Activated CD4-positive, alpha-beta T cell treated with anti-CD3 and anti-CD28 coated beads for 24 hours (primary cell): ENCODE measurements at regions not wholly inside any gene's neighbourhood (a gene's known extent, or its start where the extent isn't known, plus 50 kb on each side); places are given as distances from the start of the nearest gene placed in this dataset.
"Not testable (repeated sequence)": the region's sequence is repeated elsewhere in the genome, so short reads cannot be mapped to it uniquely, and the experiment has no call there.

Experiments used
- DNase-seq, 2 donors: peaks; one replicate each; pipeline ENCODE4 v3.0.0-alpha.2; 2020; ENCODE audit warnings: low read depth in 2 of 2

DNA sequence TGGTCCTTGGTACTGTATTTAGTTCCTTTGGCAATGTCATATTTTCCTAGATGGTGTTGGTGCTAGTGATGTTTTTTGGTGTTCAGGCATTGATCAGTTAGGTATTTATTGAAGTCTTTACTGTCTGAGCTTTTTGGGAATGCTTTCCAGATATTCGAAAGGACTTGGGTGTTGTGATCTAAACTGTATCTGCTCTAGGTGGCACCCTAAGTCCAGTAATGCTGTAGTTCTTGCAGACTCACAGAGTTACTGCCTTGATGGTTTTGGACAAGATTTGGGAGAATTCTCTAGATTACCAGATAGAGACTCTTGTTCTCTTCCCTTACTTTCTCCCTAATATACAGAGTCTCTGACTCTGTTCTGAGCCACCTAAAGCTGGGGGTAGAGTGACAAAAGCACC, 513.6 kb upstream of the PITX2 start:
- no peak for DNase-seq

- DNase-seq: no peak
These were observed 514.1 kb upstream of the PITX2 start for GRCh38 chr4:111136967-111137366.

DNA sequence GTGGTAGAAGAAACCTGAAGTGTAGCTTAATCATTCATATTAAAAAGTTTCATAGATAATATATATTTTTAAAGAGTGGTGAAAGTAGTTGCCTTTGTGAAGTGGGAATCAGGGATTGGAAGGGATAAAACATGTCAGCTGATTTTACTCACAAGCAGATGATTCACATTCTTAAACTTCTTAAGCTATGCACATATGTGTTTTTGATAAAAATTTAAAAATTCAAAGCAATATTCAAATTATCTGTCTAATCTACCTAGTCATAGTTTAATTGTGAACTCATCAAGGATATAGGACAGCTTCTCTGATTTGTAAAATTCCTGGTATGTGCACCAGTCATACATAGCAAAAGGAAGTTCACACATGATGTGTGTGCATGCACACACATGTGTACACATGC, 520.6 kb upstream of the PITX2 start:
- no peak for DNase-seq

GRCh38 chr4:111154934-111155333, 532.1 kb upstream of the PITX2 start:
- DNase-seq: no peak

- not testable (repeated sequence) for DNase-seq
These were observed 541.7 kb upstream of the PITX2 start for GRCh38 chr4:111164556-111164955.

DNA sequence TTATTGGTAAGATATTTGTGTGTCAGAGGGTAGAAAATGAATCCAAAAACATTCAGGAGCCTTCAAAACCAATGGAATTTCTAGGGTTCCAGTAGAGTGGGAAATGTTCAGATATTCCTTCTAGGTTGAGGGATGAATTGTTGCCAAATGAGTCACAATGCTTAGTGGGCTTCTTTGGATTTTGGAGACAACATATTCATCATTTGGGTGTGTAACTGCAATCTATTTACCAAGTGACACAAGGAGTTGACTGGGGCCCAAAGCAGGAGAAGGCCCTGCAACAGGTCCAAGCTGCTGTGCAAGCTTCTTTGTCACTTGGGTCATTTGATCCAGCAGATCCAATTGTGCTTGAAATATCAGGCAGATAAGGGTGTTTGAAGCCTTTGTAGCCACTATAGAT, 551.5 kb upstream of the PITX2 start:
- no peak for DNase-seq

GRCh38 chr4:111178231-111178630, 555.4 kb upstream of the PITX2 start:
- no peak for DNase-seq

- DNase-seq: no peak
These were observed 564.2 kb upstream of the PITX2 start for GRCh38 chr4:111187108-111187507.

DNA sequence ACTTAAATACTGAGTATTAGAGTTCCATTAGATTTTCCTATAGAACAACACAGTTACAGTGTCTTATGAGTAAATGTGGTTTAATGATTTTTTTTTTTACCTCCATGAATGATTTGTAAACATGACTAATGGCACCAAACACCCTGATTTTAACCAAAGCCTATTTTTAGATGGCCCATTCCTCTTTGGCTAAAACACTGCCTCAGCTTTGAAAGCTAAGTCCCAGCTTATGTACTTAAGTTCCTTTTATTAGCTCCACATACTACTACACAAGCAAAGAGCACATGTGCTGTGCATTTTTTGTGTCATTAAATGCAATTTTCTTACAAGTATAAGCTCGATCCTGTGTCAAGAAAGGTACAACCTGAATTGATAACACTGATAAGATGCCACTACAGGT, 575.6 kb upstream of the PITX2 start:
- no peak for DNase-seq

- DNase-seq: no peak
These were observed 581.9 kb upstream of the PITX2 start for GRCh38 chr4:111204797-111205196.

DNA sequence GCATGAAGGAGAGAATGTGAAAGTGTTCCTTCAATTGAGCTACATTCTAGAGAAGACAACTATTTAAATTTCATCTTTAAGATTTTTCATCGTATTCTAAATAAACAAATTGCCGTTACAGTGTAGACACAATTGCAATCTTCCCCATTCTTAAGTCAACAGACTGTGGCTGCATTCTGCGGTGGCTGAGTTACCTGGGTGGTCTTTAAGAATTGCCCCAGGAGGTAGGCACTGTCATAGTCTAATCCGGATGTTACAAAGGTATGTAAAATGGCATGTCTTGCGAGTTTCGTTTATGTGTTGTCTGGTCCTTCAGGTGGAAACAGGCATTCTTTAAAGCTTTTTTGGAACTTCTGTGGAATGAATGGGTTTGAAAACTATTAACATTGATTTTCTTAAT, 586.1 kb upstream of the PITX2 start:
- DNase-seq: no peak

DNA sequence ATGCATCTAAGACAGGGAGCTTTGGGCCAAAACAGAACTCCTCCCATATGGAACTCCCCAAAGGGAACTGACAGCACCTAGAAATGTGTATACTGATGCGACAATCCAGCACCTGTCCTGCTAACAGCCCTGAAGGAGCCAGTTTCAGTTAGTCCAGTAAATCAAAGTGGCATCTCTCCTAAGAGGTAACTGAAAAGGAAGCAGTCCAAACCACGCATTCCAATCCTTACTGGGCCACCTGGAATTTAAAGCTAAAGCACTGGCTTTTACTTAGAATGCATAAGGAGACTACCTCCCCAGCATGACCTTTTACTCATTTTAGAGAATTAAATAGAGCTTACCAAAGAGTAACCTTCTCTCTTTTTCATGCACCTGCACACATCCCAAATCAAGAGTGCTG, 586.8 kb upstream of the PITX2 start:
- no peak for DNase-seq

GRCh38 chr4:111210595-111210994, 587.7 kb upstream of the PITX2 start:
- DNase-seq: no peak

GRCh38 chr4:111213531-111213930, 590.7 kb upstream of the PITX2 start:
- DNase-seq: no peak

DNA sequence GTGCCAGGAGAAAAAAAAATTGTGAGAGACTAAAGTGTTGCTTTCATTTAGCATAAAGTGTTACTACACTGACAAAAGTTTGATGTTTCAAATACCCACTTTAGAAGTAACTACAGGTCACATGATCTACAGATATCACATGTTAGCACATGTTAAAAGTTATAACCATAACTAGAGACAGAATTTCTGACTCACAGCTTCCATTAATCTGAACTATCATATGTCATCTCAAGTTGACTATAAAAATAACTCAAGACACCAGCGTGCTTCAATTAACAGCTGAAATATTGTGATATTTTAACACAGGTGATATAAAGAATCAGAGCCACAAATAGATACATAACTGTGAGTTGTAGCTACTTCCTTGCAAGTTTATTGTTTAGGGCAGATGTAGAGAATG, 591.5 kb upstream of the PITX2 start:
- no peak for DNase-seq

DNA sequence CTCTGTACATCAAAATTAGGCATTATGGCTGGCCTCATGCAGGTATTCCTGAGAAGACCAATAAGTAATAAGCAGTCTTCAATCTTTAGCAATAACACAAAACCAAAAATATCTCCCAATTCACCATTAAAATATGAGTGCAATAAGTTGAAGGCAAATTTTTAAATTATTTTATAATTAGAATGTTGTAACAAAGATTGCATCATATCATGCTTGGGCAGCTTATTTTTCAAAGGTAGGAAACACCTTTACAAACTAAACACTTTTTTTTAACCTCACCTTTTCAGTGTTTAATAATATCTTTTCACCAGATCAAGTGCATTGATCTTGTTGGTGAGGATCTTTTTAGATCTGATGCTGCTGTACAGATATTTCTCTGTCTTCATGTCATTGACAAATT, 592.9 kb upstream of the PITX2 start:
- DNase-seq: no peak

- no peak for DNase-seq
These were observed 593.9 kb upstream of the PITX2 start for GRCh38 chr4:111216791-111217190.

DNA sequence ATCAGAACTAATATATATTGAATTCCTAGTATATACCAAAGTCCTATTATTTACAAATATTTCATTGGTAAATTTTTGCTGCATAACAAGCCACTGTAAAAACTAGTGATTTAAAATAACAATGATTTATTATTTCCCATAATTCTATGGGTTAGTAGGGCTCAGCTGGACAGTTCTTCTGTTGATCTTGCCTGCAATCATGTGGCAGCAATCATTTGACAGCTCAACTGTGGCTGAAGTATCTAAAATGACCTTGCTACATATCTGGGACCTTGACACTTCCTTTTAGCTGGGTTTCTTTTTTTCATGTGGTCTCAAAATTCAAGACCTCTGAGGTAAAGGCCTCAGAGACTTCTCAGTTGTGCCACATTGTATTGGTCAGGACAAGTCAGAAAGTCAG, 598.5 kb upstream of the PITX2 start:
- no peak for DNase-seq

- DNase-seq: no peak
These were observed 605.5 kb upstream of the PITX2 start for GRCh38 chr4:111228396-111228795.

DNA sequence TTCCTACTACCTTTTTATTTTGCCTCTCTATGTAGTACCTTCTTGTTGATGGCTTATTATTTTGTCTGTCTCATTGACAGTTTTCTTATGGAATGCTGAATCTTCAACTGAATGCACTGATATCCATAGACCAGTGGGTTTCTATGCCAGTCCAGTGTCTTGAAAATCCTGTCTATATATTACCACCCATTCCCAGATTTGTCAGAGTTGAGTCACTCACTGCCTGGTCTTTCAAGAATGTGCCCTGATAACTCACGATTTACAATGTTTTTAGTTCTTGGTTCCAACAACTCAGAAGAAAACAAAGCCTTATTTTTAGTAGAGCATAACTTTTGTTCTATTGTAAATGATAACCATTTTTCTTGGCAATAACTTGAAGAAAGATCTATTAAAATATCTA, 606.0 kb upstream of the PITX2 start:
- no peak for DNase-seq

GRCh38 chr4:111230265-111230664, 607.4 kb upstream of the PITX2 start:
- DNase-seq: no peak

DNA sequence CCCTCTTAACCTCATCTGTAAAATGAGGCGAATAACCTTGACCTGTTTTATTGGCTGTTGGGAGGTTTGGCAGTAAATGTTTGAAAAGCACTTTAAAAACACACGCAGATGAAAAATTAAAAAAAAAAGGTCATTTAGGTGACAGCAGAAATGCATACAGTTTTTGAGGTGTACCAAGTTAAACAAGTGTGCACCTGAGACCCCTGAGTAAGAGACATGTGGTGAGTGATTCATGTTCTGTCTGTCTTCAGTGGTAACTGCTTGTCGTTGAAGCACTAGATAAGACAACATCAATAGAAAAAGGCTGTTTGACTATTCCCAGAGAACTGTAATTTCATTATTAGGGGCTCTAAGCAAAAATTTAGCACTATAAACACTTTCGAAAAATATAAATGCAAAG, 608.4 kb upstream of the PITX2 start:
- no peak for DNase-seq

DNA sequence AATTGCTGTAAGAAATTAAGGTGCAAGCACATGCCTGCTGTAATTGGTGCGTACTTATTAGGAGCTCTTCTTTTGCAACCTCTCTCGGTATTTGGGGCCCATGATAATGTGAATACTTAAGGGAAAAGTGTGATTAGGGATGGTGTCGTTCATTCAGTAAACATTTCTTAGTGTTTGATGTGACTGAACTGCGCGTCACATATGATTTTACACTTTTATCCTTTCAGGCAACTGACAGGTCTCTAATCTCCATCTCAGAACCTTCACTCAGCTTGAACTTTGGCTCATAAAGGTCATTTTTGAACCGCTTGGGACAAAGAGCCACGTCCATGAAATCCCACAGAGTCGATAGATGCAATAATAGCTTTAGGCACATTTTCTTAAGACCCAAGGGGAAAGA, 612.1 kb upstream of the PITX2 start:
- no peak for DNase-seq

DNA sequence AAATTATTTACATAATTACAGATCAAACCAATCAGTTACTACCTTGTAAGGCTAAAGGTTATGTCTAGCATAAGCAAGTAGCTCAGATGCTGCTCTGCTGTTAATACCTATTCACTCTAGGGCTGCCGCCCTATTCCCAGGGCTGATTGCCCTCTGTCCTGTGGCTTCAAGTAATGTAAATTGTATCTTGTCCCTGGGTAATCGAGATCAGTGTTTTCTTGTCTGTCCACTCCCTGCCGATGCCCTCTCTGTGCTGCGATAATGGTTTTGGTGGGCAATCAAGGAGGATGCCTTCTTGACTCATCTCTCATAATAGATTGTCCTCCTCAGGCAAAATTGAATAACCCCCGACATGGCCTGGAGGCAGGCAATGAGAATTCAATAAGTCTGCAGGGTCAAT, 641.0 kb upstream of the PITX2 start:
- DNase-seq: no peak

DNA sequence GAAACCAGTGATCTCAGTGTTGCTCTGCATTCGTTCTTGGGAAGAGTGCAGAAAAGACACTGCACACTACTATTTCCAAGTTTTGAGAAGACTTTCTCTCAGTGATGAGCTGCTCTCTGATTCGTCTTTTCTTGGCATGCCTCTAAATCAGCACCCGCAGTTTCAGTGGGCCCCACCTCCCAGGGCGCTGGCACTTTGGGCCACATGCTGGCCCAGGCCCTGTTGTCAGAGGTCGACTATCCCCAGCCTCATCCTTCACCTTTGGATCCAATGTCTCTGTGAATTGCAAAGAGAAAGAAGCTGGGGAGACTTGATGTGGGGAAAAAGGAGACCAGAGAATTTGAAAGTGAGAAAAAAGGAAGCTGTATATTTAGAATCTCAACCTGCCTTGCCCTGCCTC, 644.1 kb upstream of the PITX2 start:
- no peak for DNase-seq
